ENCODE measurements at regions not wholly inside any gene's neighbourhood (a gene's known extent, or its start where the extent isn't known, plus 50 kb on each side); places are given as distances from the start of the nearest gene placed in this dataset.
"Not testable (repeated sequence)": the region's sequence is repeated elsewhere in the genome, so short reads cannot be mapped to it uniquely, and the experiment has no call there.

- H3K36me3 ChIP-seq; H3K27ac ChIP-seq; H3K4me1 ChIP-seq; H3K27me3 ChIP-seq; intact Hi-C loops (cut with DNase I; ENCODE audit: low total_unique reads); H3K4me3 ChIP-seq; H3K9me3 ChIP-seq: not testable (repeated sequence)
- peak in 1 of 2 donors; percentile 15 for DNase-seq
These were observed 251.2 kb upstream of the TPTE start for GRCh38 chr21:10270211-10270610.

- H3K4me3 ChIP-seq; H3K27ac ChIP-seq; H3K27me3 ChIP-seq; H3K36me3 ChIP-seq; H3K9me3 ChIP-seq; H3K4me1 ChIP-seq; intact Hi-C loops (cut with DNase I; ENCODE audit: low total_unique reads): not testable (repeated sequence)
- peak in 1 of 2 donors; percentile 45 for DNase-seq
These were observed 249.6 kb upstream of the TPTE start for GRCh38 chr21:10271666-10272207.

GRCh38 chr21:10272216-10272615 lies 249.2 kb upstream of the TPTE start:
- intact Hi-C loops (cut with DNase I; ENCODE audit: low total_unique reads) = no loop called here
- peak in 1 of 2 donors; percentile 9 for DNase-seq

GRCh38 chr21:10273196-10273595 lies 248.2 kb upstream of the TPTE start:
- peaks cover 0 to 4% (median 0%) of the 10 kb centered on the region in 3 donors for H3K9me3 ChIP-seq
- no peak for TF ChIP-seq CTCF (IDR thresholded peaks at IDR 0.05)
- DNase-seq = no peak
- intact Hi-C loops (cut with DNase I; ENCODE audit: low total_unique reads) = no loop called here
- H3K4me3 ChIP-seq = no peak overlapping the region
- no peaks in the 10 kb centered on the region for H3K36me3 ChIP-seq
- H3K27ac ChIP-seq = no peak overlapping the region
- no peaks in the 10 kb centered on the region for H3K27me3 ChIP-seq
- H3K4me1 ChIP-seq = no peaks in the 10 kb centered on the region

More at GRCh38 chr21:10272216-10272615, 249.2 kb upstream of the TPTE start:
- TF ChIP-seq CTCF (IDR thresholded peaks at IDR 0.05) = no peak
- Histone ChIP-seq H3K4me1 (no peaks in the 10 kb centered on the region), H3K27me3 (no peaks in the 10 kb centered on the region), H3K4me3 (no peak overlapping the region), H3K36me3 (no peaks in the 10 kb centered on the region), H3K27ac (no peak overlapping the region), H3K9me3 (peaks cover 0 to 4% (median 0%) of the 10 kb centered on the region in 3 donors)

- H3K27me3 ChIP-seq; H3K4me3 ChIP-seq; H3K9me3 ChIP-seq; H3K27ac ChIP-seq; H3K36me3 ChIP-seq; H3K4me1 ChIP-seq; intact Hi-C loops (cut with DNase I; ENCODE audit: low total_unique reads): not testable (repeated sequence)
- DNase-seq = peak in 1 of 2 donors; percentile 53
These were observed 247.5 kb upstream of the TPTE start for GRCh38 chr21:10273794-10274338.
